ENCODE measurements at regions not wholly inside any gene's neighbourhood (a gene's known extent, or its start where the extent isn't known, plus 50 kb on each side); places are given as distances from the start of the nearest gene placed in this dataset.
A peak's percentile ranks its signal among the peaks of the same experiment; 100 is the strongest.
"Not testable (repeated sequence)": the region's sequence is repeated elsewhere in the genome, so short reads cannot be mapped to it uniquely, and the experiment has no call there.

- no peak for DNase-seq
These were observed 602.7 kb upstream of the CDH5 start for GRCh38 chr16:65763640-65764305.

- no peak for DNase-seq
These were observed 605.6 kb upstream of the CDH5 start for GRCh38 chr16:65760874-65761273.

- DNase-seq, result no peak
These were observed 607.9 kb upstream of the CDH5 start for GRCh38 chr16:65758620-65759019.

- peak; percentile 86 for DNase-seq
These were observed 609.4 kb upstream of the CDH5 start for GRCh38 chr16:65757064-65757463.

GRCh38 chr16:65756163-65756562 lies 610.3 kb upstream of the CDH5 start:
- no peak for DNase-seq

- DNase-seq, result peak; percentile 93
These were observed 611.4 kb upstream of the CDH5 start for GRCh38 chr16:65754820-65755691.

- peak; percentile 73 for DNase-seq
These were observed 614.0 kb upstream of the CDH5 start for GRCh38 chr16:65752522-65752844.

GRCh38 chr16:65751622-65752521 lies 614.6 kb upstream of the CDH5 start:
- peak; percentile 85 for DNase-seq

- DNase-seq, result peak; percentile 64
These were observed 617.0 kb upstream of the CDH5 start for GRCh38 chr16:65749506-65749905.

GRCh38 chr16:65746941-65747340 lies 619.5 kb upstream of the CDH5 start:
- no peak for DNase-seq

- peak; percentile 85 for DNase-seq
These were observed 621.2 kb upstream of the CDH5 start for GRCh38 chr16:65745201-65745708.

GRCh38 chr16:65744401-65744800 lies 622.1 kb upstream of the CDH5 start:
- no peak for DNase-seq

- no peak for DNase-seq
These were observed 621.7 kb upstream of the CDH11 start for GRCh38 chr16:65743558-65743957.

- no peak for DNase-seq
These were observed 618.8 kb upstream of the CDH11 start for GRCh38 chr16:65740711-65741110.

GRCh38 chr16:65739518-65739917 lies 617.7 kb upstream of the CDH11 start:
- DNase-seq, result no peak

- DNase-seq, result no peak
These were observed 616.0 kb upstream of the CDH11 start for GRCh38 chr16:65737831-65738230.

GRCh38 chr16:65735615-65736014 lies 613.8 kb upstream of the CDH11 start:
- DNase-seq, result not testable (repeated sequence)

- no peak for DNase-seq
These were observed 611.9 kb upstream of the CDH11 start for GRCh38 chr16:65733721-65734120.

- no peak for DNase-seq
These were observed 610.0 kb upstream of the CDH11 start for GRCh38 chr16:65731833-65732232.

GRCh38 chr16:65728652-65729051 lies 606.8 kb upstream of the CDH11 start:
- no peak for DNase-seq

GRCh38 chr16:65728167-65728566 lies 606.3 kb upstream of the CDH11 start:
- DNase-seq, result peak; percentile 72

- DNase-seq, result no peak
These were observed 605.8 kb upstream of the CDH11 start for GRCh38 chr16:65727534-65728137.

Measured in tongue (tissue), 1 donor.